CD1c-positive myeloid dendritic cell (primary cell): ENCODE measurements at regions not wholly inside any gene's neighbourhood (a gene's known extent, or its start where the extent isn't known, plus 50 kb on each side); places are given as distances from the start of the nearest gene placed in this dataset.
"Not testable (repeated sequence)": the region's sequence is repeated elsewhere in the genome, so short reads cannot be mapped to it uniquely, and the experiment has no call there.

Source experiments
- DNase-seq: peaks from one replicate; pipeline ENCODE4 v3.0.0-alpha.2; 2016; ENCODE audit errors: extremely low spot score

GRCh38 chr6:63440594-63440993, 120.8 kb upstream of the LGSN start:
- no peak for DNase-seq

GRCh38 chr6:63441266-63441956, 121.6 kb upstream of the LGSN start:
- no peak for DNase-seq

- DNase-seq, result no peak
These were observed 123.1 kb upstream of the LGSN start for GRCh38 chr6:63442870-63443269.

GRCh38 chr6:63444768-63445167, 125.0 kb upstream of the LGSN start:
- DNase-seq, result no peak

GRCh38 chr6:63446405-63446804, 125.9 kb upstream of the LOC128125822 start:
- DNase-seq, result no peak

- DNase-seq, result no peak
These were observed 125.1 kb upstream of the LOC128125822 start for GRCh38 chr6:63447134-63447533.

GRCh38 chr6:63448229-63448628, 124.1 kb upstream of the LOC128125822 start:
- no peak for DNase-seq

- no peak for DNase-seq
These were observed 122.6 kb upstream of the LOC128125822 start for GRCh38 chr6:63449714-63450113.

GRCh38 chr6:63451238-63451637, 121.0 kb upstream of the LOC128125822 start:
- DNase-seq, result no peak

GRCh38 chr6:63452125-63452524, 120.2 kb upstream of the LOC128125822 start:
- no peak for DNase-seq

- no peak for DNase-seq
These were observed 115.5 kb upstream of the LOC128125822 start for GRCh38 chr6:63456734-63457133.

GRCh38 chr6:63458480-63459115, 113.7 kb upstream of the LOC128125822 start:
- no peak for DNase-seq

- no peak for DNase-seq
These were observed 112.5 kb upstream of the LOC128125822 start for GRCh38 chr6:63459814-63460213.

- no peak for DNase-seq
These were observed 111.3 kb upstream of the LOC128125822 start for GRCh38 chr6:63460971-63461370.

GRCh38 chr6:63464060-63464459, 108.2 kb upstream of the LOC128125822 start:
- no peak for DNase-seq

- no peak for DNase-seq
These were observed 106.5 kb upstream of the LOC128125822 start for GRCh38 chr6:63465750-63466149.

GRCh38 chr6:63466242-63466733, 106.0 kb upstream of the LOC128125822 start:
- no peak for DNase-seq

GRCh38 chr6:63467247-63467954, 104.9 kb upstream of the LOC128125822 start:
- no peak for DNase-seq

- not testable (repeated sequence) for DNase-seq
These were observed 101.1 kb upstream of the LOC128125822 start for GRCh38 chr6:63471145-63471544.

- DNase-seq, result no peak
These were observed 100.6 kb upstream of the LOC128125822 start for GRCh38 chr6:63471654-63472053.

- no peak for DNase-seq
These were observed 96.6 kb upstream of the LOC128125822 start for GRCh38 chr6:63475707-63476106.

- no peak for DNase-seq
These were observed 96.0 kb upstream of the LOC128125822 start for GRCh38 chr6:63476302-63476701.
